ENCODE measurements at regions not wholly inside any gene's neighbourhood (a gene's known extent, or its start where the extent isn't known, plus 50 kb on each side); places are given as distances from the start of the nearest gene placed in this dataset.

- Histone ChIP-seq H4K20me1 (ENCODE audit: insufficient read depth) (no peaks in the 10 kb centered on the region), H3K9me2 (ENCODE audit: insufficient read depth, low read length) (no peaks in the 10 kb centered on the region), H3K79me2 (replicated peaks; ENCODE audit: insufficient read depth, low read length) (no peaks in the 10 kb centered on the region), H3K27me3 (ENCODE audit: insufficient read depth, low read depth, low read length) (no peaks in the 10 kb centered on the region), H3K36me3 (ENCODE audit: insufficient read depth, low read length) (no peaks in the 10 kb centered on the region), H3K27ac (ENCODE audit: low read length) (no peak overlapping the region), H3K4me2 (ENCODE audit: low read length) (no peak overlapping the region), H3K4me3 (ENCODE audit: low read length) (no peak overlapping the region), H3K9me3 (ENCODE audit: low read length) (no peaks in the 10 kb centered on the region), H2AFZ (ENCODE audit: low read depth, low read length) (no peak overlapping the region), H3F3A (ENCODE audit: insufficient read depth, low read length, poor library complexity, severe bottlenecking) (no peaks in the 10 kb centered on the region), H3K9ac (ENCODE audit: low read length) (no peak overlapping the region)
- TF ChIP-seq MXI1 (conservative IDR thresholded peaks at IDR 0.05; ENCODE audit: poor library complexity, severe bottlenecking), result no peak
- TF ChIP-seq EP300 (conservative IDR thresholded peaks at IDR 0.05; ENCODE audit: poor library complexity, severe bottlenecking), result no peak
- TF ChIP-seq REST (IDR thresholded peaks at IDR 0.05; ENCODE audit: borderline replicate concordance), result no peak
- TF ChIP-seq SMC3 (conservative IDR thresholded peaks at IDR 0.05; ENCODE audit: poor library complexity), result no peak
- TF ChIP-seq, protein P1, sequence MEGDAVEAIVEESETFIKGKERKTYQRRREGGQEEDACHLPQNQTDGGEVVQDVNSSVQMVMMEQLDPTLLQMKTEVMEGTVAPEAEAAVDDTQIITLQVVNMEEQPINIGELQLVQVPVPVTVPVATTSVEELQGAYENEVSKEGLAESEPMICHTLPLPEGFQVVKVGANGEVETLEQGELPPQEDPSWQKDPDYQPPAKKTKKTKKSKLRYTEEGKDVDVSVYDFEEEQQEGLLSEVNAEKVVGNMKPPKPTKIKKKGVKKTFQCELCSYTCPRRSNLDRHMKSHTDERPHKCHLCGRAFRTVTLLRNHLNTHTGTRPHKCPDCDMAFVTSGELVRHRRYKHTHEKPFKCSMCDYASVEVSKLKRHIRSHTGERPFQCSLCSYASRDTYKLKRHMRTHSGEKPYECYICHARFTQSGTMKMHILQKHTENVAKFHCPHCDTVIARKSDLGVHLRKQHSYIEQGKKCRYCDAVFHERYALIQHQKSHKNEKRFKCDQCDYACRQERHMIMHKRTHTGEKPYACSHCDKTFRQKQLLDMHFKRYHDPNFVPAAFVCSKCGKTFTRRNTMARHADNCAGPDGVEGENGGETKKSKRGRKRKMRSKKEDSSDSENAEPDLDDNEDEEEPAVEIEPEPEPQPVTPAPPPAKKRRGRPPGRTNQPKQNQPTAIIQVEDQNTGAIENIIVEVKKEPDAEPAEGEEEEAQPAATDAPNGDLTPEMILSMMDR (IDR thresholded peaks at IDR 0.05; ENCODE audit: poor library complexity, severe bottlenecking), result no peak
- TF ChIP-seq RAD21 (conservative IDR thresholded peaks at IDR 0.05), result no peak
- TF ChIP-seq TAF1 (IDR thresholded peaks at IDR 0.05; ENCODE audit: low read depth), result no peak
- no peak for TF ChIP-seq POLR2AphosphoS5 (IDR thresholded peaks at IDR 0.05)
- no peak for TF ChIP-seq EZH2 (IDR thresholded peaks at IDR 0.05; ENCODE audit: borderline replicate concordance, insufficient read depth, low read length, poor library complexity, severe bottlenecking)
These were observed 870.7 kb downstream of the BRINP3 start for GRCh38 chr1:189606795-189607476.

- H3K9ac ChIP-seq (ENCODE audit: low read length), result no peak overlapping the region
- no peak overlapping the region for H2AFZ ChIP-seq (ENCODE audit: low read depth, low read length)
- H3K27me3 ChIP-seq (ENCODE audit: insufficient read depth, low read depth, low read length), result no peaks in the 10 kb centered on the region
- no peaks in the 10 kb centered on the region for H4K20me1 ChIP-seq (ENCODE audit: insufficient read depth)
- TF ChIP-seq RAD21 (conservative IDR thresholded peaks at IDR 0.05) (no peak), TAF1 (IDR thresholded peaks at IDR 0.05; ENCODE audit: low read depth) (no peak), EP300 (conservative IDR thresholded peaks at IDR 0.05; ENCODE audit: poor library complexity, severe bottlenecking) (no peak), REST (IDR thresholded peaks at IDR 0.05; ENCODE audit: borderline replicate concordance) (no peak), POLR2AphosphoS5 (IDR thresholded peaks at IDR 0.05) (no peak), EZH2 (IDR thresholded peaks at IDR 0.05; ENCODE audit: borderline replicate concordance, insufficient read depth, low read length, poor library complexity, severe bottlenecking) (no peak), SMC3 (conservative IDR thresholded peaks at IDR 0.05; ENCODE audit: poor library complexity) (no peak), MXI1 (conservative IDR thresholded peaks at IDR 0.05; ENCODE audit: poor library complexity, severe bottlenecking) (no peak)
- TF ChIP-seq, protein P1 (IDR thresholded peaks at IDR 0.05; ENCODE audit: poor library complexity, severe bottlenecking), result no peak
- H3K27ac ChIP-seq (ENCODE audit: low read length), result no peak overlapping the region
- H3K9me3 ChIP-seq (ENCODE audit: low read length), result no peaks in the 10 kb centered on the region
- no peaks in the 10 kb centered on the region for H3K79me2 ChIP-seq (replicated peaks; ENCODE audit: insufficient read depth, low read length)
- no peak overlapping the region for H3K4me3 ChIP-seq (ENCODE audit: low read length)
- no peaks in the 10 kb centered on the region for H3F3A ChIP-seq (ENCODE audit: insufficient read depth, low read length, poor library complexity, severe bottlenecking)
- H3K36me3 ChIP-seq (ENCODE audit: insufficient read depth, low read length), result no peaks in the 10 kb centered on the region
- no peak overlapping the region for H3K4me2 ChIP-seq (ENCODE audit: low read length)
- H3K9me2 ChIP-seq (ENCODE audit: insufficient read depth, low read length), result no peaks in the 10 kb centered on the region
These were observed 870.1 kb downstream of the BRINP3 start for GRCh38 chr1:189607477-189608096.
